HS-5 (cell line): ENCODE measurements at regions not wholly inside any gene's neighbourhood (a gene's known extent, or its start where the extent isn't known, plus 50 kb on each side); places are given as distances from the start of the nearest gene placed in this dataset.

Experiments
- DNase-seq: peaks from one replicate; pipeline ENCODE4 v3.0.0-alpha.2; 2012; ENCODE audit warnings: low read depth

DNA sequence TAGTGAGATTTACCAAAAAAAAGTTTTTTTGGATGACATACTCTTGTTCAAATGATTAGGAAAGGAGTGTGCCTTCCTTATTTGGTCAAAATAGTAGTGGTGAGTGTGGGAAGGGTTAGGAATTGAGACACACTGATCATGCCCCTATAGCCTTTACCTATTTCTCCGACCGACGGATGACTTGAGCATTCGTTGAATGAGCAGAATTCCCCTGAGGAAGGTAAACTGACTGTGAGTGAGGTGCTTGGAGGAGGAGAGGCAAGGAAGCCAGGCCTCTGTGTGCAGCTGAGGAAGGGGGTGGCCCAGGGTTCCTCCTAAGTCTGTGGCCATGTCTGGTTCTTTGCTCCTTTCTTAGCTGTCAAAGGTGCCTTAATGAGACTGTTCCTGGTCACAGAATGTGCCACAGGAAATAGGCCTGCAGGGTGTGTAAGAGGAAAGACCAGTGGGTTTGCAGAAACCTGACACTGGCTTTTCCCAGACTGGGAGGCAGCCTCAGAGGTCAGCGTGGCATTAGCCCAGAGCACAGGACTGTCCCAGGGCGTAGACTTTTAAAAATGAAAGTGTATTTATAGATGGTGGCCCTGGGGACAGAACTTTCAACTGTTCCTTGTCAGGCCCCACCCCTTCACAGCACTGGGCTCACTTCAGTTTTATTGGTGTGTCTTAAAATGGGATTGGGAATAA, 307.7 kb upstream of the C2CD4B start:
- DNase-seq = no peak

- DNase-seq = no peak
These were observed 309.1 kb upstream of the C2CD4B start for GRCh38 chr15:62474021-62474770.

DNA sequence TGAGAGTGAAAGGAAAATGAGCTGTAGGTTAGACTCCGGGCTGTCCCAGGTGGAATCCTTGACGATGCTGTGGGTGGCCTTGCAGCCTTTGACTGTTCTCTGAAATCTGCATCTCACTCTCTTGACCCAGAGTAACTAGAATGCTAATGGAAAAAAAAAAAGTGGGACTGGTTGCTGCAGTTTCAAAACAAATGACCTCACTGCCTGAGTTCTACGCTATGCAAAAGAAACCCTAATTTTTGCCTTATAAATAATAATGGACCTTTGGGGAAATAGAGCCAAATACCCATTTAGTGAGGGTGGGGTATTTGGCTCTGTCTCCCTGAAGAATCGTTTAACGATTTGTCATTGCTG, 309.7 kb upstream of the C2CD4B start:
- no peak for DNase-seq

DNA sequence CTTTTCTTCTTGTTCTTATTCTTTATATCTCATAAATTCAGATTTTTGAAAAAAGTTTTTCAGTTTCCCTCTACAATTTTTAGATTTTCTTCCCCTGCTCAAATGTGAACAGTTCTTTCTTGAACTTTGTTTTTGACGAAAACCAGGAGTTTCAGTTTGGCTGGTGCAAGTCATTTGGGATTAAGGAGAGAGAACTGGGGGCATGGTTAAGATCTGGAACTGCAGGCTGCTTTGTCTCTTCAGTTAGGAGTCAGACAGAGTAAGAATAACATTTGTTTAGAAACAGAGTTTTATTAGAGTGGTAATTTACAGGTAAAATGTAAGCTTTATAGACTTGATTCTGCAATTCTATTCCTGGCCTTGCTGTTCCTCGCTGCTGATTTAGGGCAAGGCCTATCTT, 310.5 kb upstream of the C2CD4B start:
- DNase-seq = no peak

- DNase-seq = no peak
These were observed 311.1 kb upstream of the C2CD4B start for GRCh38 chr15:62476163-62476562.

DNA sequence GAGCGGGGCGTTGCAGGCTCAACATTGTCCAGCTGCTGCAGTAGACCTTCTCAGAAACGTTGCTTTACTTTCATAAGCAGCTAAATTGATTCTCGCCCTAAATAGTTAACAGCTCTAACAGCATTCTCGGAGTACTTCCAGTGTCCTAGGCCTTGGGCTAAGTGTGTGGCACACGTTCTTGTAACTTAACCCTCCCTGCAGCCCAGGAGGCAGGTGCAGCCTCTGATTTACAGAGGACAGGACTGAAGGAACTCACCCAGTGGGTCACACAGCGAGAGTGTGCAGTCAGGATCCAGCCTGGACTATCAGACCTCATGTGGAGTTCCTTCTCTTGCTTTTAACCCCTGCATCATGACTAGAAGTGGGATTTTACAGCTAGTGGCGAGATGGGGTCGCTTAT, 312.8 kb upstream of the C2CD4B start:
- no peak for DNase-seq

GRCh38 chr15:62482785-62483429, 317.8 kb upstream of the C2CD4B start:
- no peak for DNase-seq

GRCh38 chr15:62483814-62484213, 318.7 kb upstream of the C2CD4B start:
- no peak for DNase-seq

DNA sequence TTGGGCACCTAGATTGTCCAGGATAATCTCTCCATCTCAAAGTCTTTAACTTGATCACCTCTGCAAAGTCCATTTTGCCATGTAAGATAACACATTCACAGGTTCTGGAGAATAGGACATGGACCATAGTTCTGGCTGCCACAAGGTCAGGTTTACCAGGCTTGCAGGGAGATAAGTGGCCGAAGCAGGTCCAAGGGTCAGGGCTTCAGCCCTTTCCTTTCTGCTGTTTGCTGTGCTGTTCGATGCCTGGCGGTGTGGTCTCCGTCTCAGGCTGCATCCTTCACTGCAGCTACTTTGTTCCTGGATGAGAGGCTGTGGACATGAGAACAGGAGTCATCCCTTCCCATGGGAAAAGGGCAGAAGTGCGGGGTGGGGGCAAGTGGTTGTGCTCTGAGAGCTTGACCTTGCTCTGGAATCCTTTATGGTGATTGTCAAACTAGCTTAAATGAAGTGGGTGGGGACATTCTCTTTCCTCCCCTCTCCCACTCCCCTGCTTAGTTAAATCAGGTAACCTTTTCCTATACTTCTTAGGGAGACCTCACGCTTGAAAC, 320.2 kb upstream of the C2CD4B start:
- no peak for DNase-seq

DNA sequence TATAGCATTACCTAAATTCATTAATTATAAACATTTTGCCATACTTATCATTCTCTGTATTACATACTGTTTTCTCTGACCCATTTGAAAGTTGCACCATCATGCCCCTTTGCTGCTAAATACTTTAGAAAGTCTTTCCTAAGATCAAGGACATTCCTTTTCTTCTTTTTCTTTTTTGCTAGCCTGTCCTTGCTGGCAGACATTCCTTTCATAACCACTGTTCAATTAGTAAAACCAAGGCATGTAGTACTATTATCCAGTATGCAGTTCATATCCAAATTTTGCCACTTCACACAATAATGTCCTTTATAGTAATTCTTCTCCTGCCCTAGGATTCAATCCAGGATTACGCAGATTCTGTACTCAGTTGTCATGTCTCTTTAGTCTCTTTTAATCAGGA, 321.0 kb upstream of the C2CD4B start:
- DNase-seq = no peak

GRCh38 chr15:62488387-62488786, 323.3 kb upstream of the C2CD4B start:
- DNase-seq = no peak

GRCh38 chr15:62491642-62492041, 326.6 kb upstream of the C2CD4B start:
- DNase-seq = no peak

DNA sequence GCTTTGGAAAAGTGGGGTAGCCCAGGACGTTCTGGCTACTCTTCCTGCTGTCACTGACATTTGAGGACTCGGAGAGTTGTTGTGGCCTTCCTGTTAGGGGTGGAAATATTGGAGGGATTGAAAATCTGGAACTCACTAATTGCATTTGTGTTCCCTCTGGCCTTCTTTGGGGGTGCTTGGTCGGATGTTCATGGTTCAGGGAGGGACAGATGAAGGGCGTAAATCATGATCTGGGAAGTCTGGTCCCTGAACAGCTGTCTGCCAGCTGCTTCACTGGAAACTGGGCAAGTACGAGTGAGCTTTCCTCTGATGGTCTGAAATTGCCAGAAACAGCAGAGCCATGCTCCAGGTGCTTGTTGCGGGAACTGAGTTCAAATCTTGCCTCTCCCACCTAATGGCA, 327.8 kb upstream of the C2CD4B start:
- no peak for DNase-seq

DNA sequence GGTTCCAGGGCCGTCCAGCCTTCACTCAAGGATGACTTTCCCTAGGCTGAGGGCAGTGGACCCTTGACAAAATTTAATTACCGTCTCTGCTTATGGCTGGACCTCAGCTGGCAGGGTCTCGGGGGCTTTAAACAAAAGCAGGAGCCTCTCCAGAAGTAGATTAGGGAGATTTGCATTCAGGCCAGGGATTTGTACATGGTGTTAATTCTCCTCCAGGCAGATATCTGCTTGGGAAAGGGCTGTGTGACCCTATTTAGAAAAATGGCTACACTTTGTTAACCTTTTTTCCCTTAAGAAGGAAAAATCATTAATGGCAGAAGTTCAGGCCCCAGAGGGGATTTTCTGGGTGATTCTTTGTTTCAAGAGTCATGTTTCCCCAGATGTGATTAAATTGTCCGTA, 329.1 kb upstream of the C2CD4B start:
- no peak for DNase-seq

- no peak for DNase-seq
These were observed 330.9 kb upstream of the C2CD4B start for GRCh38 chr15:62495670-62496614.

DNA sequence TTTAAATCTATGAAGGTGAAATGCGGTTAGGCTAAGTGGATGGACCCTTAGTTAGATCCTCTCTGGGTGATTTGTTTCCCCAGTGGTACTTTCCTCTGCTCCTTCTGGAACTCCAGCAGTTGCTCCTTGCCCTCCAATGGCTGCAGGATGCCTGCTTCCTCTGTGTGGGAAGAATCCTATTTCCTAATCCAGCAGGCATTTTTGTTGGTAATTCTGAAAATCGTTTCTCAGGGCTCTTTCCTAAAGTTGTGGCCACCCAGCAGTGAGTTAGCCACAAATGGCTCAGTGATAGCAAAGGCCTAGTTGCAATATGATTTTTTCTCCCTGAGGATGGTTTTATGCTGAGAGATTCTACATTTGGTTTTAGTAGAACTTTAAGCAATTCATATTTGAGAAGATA, 332.3 kb upstream of the C2CD4B start:
- DNase-seq = no peak

- DNase-seq = no peak
These were observed 333.2 kb upstream of the C2CD4B start for GRCh38 chr15:62498278-62498677.

DNA sequence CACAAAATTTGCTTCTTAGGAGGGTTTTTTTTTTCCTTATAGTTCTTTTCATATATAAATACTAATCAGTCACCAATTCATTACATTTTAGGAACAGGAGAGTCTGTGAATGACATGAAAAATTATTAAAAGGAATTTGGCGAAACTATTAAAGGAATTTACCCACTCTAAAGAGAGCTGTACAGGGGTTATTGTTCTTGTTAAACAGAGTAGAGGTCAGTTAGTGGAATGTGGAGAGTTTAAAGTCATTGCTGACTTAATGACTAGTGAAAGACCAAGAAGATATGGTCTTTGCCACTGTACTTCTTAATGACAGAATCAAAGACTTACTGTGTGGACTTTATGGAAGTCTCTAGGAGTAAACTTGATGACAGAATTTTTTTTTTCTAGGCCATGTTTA, 333.6 kb upstream of the C2CD4B start:
- no peak for DNase-seq

DNA sequence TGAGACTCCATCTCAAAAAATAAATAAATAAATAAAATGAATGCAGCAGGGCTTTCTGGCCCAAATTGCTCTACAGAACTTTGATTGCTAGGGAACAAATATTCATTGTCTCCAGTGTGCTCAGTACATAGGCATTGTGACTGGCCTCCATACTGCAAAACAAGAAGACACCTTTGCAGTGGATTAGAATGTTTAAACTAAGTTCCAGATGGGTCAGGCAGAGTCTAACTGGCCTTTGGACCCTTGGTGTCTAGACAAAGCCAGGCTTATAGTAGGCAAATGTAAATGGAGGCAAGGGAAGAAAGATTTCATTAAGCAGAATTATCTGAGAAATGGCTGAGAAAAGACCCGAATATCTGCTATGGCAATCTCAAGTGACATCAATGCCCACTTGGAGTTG, 335.2 kb upstream of the C2CD4B start:
- DNase-seq = no peak

DNA sequence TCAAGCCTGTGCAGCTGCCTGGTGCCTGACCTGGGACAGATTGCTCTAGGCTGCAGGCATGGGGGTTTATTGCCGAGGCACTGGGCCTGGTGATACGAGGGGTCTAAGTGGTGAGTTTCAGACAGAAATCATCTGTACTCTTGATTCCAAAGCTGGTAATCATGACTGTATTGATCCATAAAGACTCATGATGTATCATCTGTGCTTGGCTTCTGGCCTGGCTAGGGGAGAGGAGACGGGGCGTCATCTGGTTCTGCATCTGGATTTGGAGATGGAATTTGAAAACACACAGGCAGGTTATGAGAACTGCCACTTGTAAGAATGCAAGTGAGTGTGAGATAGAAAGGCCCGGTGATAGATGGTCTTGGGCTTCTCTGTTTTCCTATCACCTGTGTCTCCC, 337.4 kb upstream of the C2CD4B start:
- DNase-seq = peak; percentile 41

DNA sequence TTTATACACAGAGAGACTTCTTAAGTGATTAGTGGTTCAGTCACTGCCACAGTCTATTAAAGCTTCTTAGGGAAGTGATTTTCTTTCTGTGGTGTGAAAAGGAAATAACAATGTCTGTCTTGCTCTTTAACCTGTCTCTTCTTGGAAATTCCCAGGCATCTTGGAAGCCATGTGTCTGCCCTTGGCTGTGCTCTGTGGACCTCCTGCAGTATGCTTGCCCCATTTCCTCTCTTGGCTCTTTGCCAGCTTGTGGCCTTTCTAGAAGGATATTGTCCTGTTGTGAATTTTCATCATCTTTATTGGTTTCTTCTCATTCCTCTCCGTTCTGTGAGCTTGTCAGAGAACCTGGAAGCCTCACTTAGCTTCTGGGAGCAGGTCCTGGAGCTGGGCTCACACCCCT, 338.4 kb upstream of the C2CD4B start:
- no peak for DNase-seq

DNA sequence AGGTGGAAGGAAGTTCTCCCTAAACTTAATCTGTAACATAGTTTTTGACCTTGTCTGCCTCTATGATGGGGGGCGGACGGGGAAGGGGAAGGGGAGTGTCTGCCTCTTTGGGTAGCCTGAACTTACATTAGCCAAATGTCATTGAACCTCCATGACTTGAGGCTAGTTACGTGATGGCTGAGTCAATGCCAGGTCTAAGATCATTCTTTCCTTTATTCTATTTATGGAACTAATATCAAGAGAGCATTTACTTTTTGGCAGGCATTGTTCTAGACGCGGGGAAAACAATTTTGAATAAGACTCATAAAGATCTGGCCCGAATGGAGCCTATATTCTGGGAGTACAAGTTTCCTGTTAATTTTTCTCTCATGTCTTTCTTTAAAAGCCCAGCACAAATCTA, 340.7 kb upstream of the C2CD4B start:
- DNase-seq = no peak
